KMS-11 (cell line): ENCODE measurements at regions not wholly inside any gene's neighbourhood (a gene's known extent, or its start where the extent isn't known, plus 50 kb on each side); places are given as distances from the start of the nearest gene placed in this dataset.
A peak's percentile ranks its signal among the peaks of the same experiment; 100 is the strongest.

ENCODE experiments used
- H2AFZ ChIP-seq: fragments of 200-600 bp; sonication (generic); 2 replicates; pipeline ENCODE4 v1.6.1; 2016; ENCODE audit warnings: antibody characterized with exemption, mixed run types, low read depth
- H3K27ac ChIP-seq: fragments of 200-600 bp; sonication (generic); 2 replicates; pipeline ENCODE4 v1.6.1; 2016; ENCODE audit warnings: mild to moderate bottlenecking, mixed run types
- H3K27me3 ChIP-seq: fragments of 200-600 bp; sonication (generic); 2 replicates; pipeline ENCODE4 v1.6.1; 2017; ENCODE audit warnings: mild to moderate bottlenecking, low read depth, mixed run types, moderate library complexity; ENCODE audit not compliant: insufficient read depth
- H3K36me3 ChIP-seq: fragments of 200-600 bp; sonication (generic); 2 replicates; pipeline ENCODE4 v1.6.1; 2017; ENCODE audit warnings: mild to moderate bottlenecking, mixed run types; ENCODE audit not compliant: insufficient read depth
- H3K4me1 ChIP-seq: fragments of 200-600 bp; sonication (generic); 2 replicates; pipeline ENCODE4 v1.6.1; 2016; ENCODE audit warnings: mild to moderate bottlenecking, low read depth, mixed run types; ENCODE audit not compliant: poor library complexity, severe bottlenecking
- H3K4me2 ChIP-seq: fragments of 200-600 bp; sonication (generic); 2 replicates; pipeline ENCODE4 v1.7.0; 2016; ENCODE audit warnings: mild to moderate bottlenecking, mixed run types
- H3K4me3 ChIP-seq: fragments of 200-600 bp; sonication (generic); IDR thresholded peaks from 2 replicates; pipeline ENCODE4 v1.6.1; 2017; ENCODE audit warnings: low read depth, low read length, mixed read lengths; ENCODE audit not compliant: insufficient read depth
- H3K79me2 ChIP-seq: fragments of 200-600 bp; sonication (generic); 2 replicates; pipeline ENCODE4 v1.6.1; 2016; ENCODE audit warnings: low read depth, mixed run types; ENCODE audit not compliant: insufficient read depth
- H3K9ac ChIP-seq: fragments of 200-600 bp; sonication (generic); 2 replicates; pipeline ENCODE4 v1.6.1; 2016; ENCODE audit warnings: mild to moderate bottlenecking, mixed run types
- H4K20me1 ChIP-seq: fragments of 200-600 bp; sonication (generic); 2 replicates; pipeline ENCODE4 v1.6.1; 2016; ENCODE audit warnings: mild to moderate bottlenecking, mixed run types; ENCODE audit not compliant: insufficient read depth
- CTCF ChIP-seq: fragments of 200-600 bp; sonication (generic); conservative IDR thresholded peaks from 2 replicates; pipeline ENCODE4 v1.6.1; 2017; ENCODE audit warnings: low read depth, mild to moderate bottlenecking, antibody characterized with exemption, low read length, moderate library complexity, mixed read lengths

- Histone ChIP-seq H3K4me2 (no peak overlapping the region), H3K4me1 (peaks cover 14% of the 10 kb centered on the region), H3K27me3 (no peaks in the 10 kb centered on the region), H3K4me3 (no peak overlapping the region), H3K36me3 (no peaks in the 10 kb centered on the region), H2AFZ (no peak overlapping the region; the same call in 1 of the 2 replicates), H3K9ac (no peak overlapping the region), H4K20me1 (no peaks in the 10 kb centered on the region), H3K27ac (peak overlapping the region; percentile 21; the same call in 1 of the 2 replicates), H3K79me2 (no peaks in the 10 kb centered on the region)
- TF ChIP-seq CTCF, result no peak
These were observed 1163.6 kb upstream of the CITED2 start for GRCh38 chr6:140537834-140538705.

- Histone ChIP-seq H3K27me3 (no peaks in the 10 kb centered on the region), H3K27ac (no peak overlapping the region), H3K4me3 (no peak overlapping the region), H3K36me3 (no peaks in the 10 kb centered on the region), H2AFZ (no peak overlapping the region; the same call in 1 of the 2 replicates), H3K4me1 (peaks cover 14% of the 10 kb centered on the region), H3K9ac (no peak overlapping the region), H3K4me2 (no peak overlapping the region), H3K79me2 (no peaks in the 10 kb centered on the region), H4K20me1 (no peaks in the 10 kb centered on the region)
- no peak for TF ChIP-seq CTCF
These were observed 1162.8 kb upstream of the CITED2 start for GRCh38 chr6:140537211-140537610.

- no peak for TF ChIP-seq CTCF
- Histone ChIP-seq H4K20me1 (no peaks in the 10 kb centered on the region), H3K79me2 (no peaks in the 10 kb centered on the region), H3K4me3 (no peak overlapping the region), H3K4me2 (no peak overlapping the region), H3K9ac (no peak overlapping the region), H3K27ac (no peak overlapping the region), H3K4me1 (peaks cover 14% of the 10 kb centered on the region), H3K27me3 (no peaks in the 10 kb centered on the region), H3K36me3 (no peaks in the 10 kb centered on the region), H2AFZ (no peak overlapping the region)
These were observed 1161.1 kb upstream of the CITED2 start for GRCh38 chr6:140535511-140535910.

- Histone ChIP-seq H3K79me2 (no peaks in the 10 kb centered on the region), H3K4me3 (no peak overlapping the region), H3K27me3 (no peaks in the 10 kb centered on the region), H3K9ac (no peak overlapping the region), H3K36me3 (no peaks in the 10 kb centered on the region), H2AFZ (no peak overlapping the region; the same call in 1 of the 2 replicates), H4K20me1 (no peaks in the 10 kb centered on the region), H3K4me2 (no peak overlapping the region), H3K27ac (no peak overlapping the region), H3K4me1 (peaks cover 14% of the 10 kb centered on the region)
- TF ChIP-seq CTCF, result no peak
These were observed 1159.1 kb upstream of the CITED2 start for GRCh38 chr6:140533526-140533925.
